ENCODE measurements at regions not wholly inside any gene's neighbourhood (a gene's known extent, or its start where the extent isn't known, plus 50 kb on each side); places are given as distances from the start of the nearest gene placed in this dataset.

DNA sequence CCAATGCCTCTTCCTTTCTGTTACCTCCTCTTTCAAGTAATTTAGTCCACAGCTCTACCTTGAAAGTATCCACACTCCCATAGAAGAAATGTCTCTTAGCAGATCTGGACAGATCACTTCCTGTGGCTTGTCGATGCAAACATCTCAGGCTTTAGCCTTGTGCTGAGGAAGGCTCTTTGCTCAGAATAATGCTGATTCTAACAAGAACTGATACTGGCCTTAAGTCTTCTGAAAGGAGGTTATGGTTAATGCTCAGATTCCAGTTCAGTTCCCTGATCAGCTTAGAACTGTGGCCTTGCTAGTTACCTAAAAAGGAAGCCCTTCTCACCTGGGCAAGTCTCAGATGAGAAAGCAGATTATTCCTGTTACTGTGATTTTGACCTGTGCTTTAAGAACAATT lies 230.1 kb upstream of the FAT4 start:
- intact Hi-C loops (cut with micrococcal nuclease; ENCODE audit: unreplicated experiment) = no loop called here
- TF ChIP-seq EZH2 (IDR thresholded peaks at IDR 0.05; ENCODE audit: borderline replicate concordance, low read depth, low read length, poor library complexity, severe bottlenecking) = no peak
- TF ChIP-seq, protein P1, sequence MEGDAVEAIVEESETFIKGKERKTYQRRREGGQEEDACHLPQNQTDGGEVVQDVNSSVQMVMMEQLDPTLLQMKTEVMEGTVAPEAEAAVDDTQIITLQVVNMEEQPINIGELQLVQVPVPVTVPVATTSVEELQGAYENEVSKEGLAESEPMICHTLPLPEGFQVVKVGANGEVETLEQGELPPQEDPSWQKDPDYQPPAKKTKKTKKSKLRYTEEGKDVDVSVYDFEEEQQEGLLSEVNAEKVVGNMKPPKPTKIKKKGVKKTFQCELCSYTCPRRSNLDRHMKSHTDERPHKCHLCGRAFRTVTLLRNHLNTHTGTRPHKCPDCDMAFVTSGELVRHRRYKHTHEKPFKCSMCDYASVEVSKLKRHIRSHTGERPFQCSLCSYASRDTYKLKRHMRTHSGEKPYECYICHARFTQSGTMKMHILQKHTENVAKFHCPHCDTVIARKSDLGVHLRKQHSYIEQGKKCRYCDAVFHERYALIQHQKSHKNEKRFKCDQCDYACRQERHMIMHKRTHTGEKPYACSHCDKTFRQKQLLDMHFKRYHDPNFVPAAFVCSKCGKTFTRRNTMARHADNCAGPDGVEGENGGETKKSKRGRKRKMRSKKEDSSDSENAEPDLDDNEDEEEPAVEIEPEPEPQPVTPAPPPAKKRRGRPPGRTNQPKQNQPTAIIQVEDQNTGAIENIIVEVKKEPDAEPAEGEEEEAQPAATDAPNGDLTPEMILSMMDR (conservative IDR thresholded peaks at IDR 0.05; ENCODE audit: low read depth, low read length) = no peak

DNA sequence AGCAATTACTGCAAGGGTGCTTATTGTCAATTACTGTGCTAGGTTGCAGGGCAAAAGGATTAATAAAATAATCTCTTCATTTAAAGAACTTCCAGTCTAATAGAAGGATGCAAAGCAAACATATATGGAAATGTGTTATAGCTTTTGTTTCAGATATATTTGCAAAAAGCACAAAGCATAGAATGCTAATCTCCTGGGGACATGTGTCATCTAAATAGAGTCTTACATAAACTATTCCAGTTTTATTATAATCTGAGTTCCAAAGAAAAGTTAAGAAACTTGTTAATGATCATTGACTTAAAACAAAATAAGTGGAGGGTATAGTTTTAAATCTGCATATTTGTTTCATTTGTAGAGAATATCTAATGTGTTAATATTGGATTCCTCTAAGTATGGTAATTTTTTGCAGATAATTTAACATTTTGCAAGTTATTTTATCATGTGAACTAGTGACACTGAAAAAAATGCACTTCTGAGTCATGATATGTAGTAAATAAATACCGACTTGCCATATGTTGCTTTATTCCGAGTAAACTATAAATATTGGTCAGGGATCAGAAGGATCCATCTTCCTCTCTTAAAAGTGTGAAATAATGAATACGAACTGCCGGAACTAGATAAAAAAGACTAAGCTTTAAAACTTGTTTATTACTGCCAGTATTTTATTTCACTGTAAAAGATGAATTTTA lies 231.9 kb upstream of the FAT4 start:
- Histone ChIP-seq H3K36me3 (ENCODE audit: insufficient read depth, low read length, poor library complexity, severe bottlenecking) (no peaks in the 10 kb centered on the region), H3K4me3 (ENCODE audit: low read depth, low read length, poor library complexity, severe bottlenecking) (no peak overlapping the region), H3K27me3 (replicated peaks; ENCODE audit: insufficient read depth, low read depth, low read length, poor library complexity) (no peaks in the 10 kb centered on the region), H3K9me3 (ENCODE audit: low read depth, low read length, poor library complexity, severe bottlenecking) (no peaks in the 10 kb centered on the region), H3K27ac (ENCODE audit: low read depth, low read length, poor library complexity, severe bottlenecking) (no peak overlapping the region), H3K4me1 (ENCODE audit: insufficient read depth, low read length, poor library complexity, severe bottlenecking) (peaks cover 8% of the 10 kb centered on the region)
- TF ChIP-seq, protein P1 (conservative IDR thresholded peaks at IDR 0.05; ENCODE audit: low read depth, low read length) = no peak
- no peak for TF ChIP-seq EZH2 (IDR thresholded peaks at IDR 0.05; ENCODE audit: borderline replicate concordance, low read depth, low read length, poor library complexity, severe bottlenecking)
- ChIA-PET POLR2A (ENCODE audit: low non-redundant PET) (no interaction called here), CTCF (no interaction called here)
- no peak for DNase-seq (ENCODE audit: low spot score)
- BruUV-seq (replicated peaks) = no TSS peak
- intact Hi-C loops (cut with micrococcal nuclease; ENCODE audit: unreplicated experiment) = no loop called here

More for the DNA sequence above, 230.1 kb upstream of the FAT4 start:
- peaks cover 8% of the 10 kb centered on the region for H3K4me1 ChIP-seq (ENCODE audit: insufficient read depth, low read length, poor library complexity, severe bottlenecking)
- H3K36me3 ChIP-seq (ENCODE audit: insufficient read depth, low read length, poor library complexity, severe bottlenecking) = no peaks in the 10 kb centered on the region
- no peaks in the 10 kb centered on the region for H3K9me3 ChIP-seq (ENCODE audit: low read depth, low read length, poor library complexity, severe bottlenecking)
- POLR2A ChIA-PET (ENCODE audit: low non-redundant PET) = no interaction called here
- no peak overlapping the region for H3K4me3 ChIP-seq (ENCODE audit: low read depth, low read length, poor library complexity, severe bottlenecking)
- CTCF ChIA-PET = no interaction called here
- H3K27ac ChIP-seq (ENCODE audit: low read depth, low read length, poor library complexity, severe bottlenecking) = no peak overlapping the region
- BruUV-seq (replicated peaks) = no TSS peak
- H3K27me3 ChIP-seq (replicated peaks; ENCODE audit: insufficient read depth, low read depth, low read length, poor library complexity) = no peaks in the 10 kb centered on the region
- no peak for DNase-seq (ENCODE audit: low spot score)

DNA sequence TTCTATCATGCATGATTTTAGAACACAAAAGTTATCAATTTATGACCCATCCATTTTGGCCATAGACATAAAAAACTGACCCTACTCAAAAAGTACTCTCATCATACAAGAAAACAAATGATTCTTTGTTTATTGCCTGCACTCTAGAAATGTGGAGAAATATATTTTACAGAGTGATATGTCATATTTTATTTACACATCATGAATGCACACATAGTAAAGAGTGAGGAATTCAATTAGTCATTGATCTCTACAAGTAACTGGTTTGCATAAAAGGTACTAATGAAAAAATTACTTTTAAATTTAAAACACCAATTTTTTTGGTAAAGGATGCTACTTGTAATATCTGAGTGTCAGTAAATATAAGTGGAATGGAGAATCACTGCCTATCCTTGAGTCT lies 242.5 kb upstream of the FAT4 start:
- Histone ChIP-seq H3K4me3 (ENCODE audit: low read depth, low read length, poor library complexity, severe bottlenecking) (no peak overlapping the region), H3K27ac (ENCODE audit: low read depth, low read length, poor library complexity, severe bottlenecking) (no peak overlapping the region), H3K27me3 (replicated peaks; ENCODE audit: insufficient read depth, low read depth, low read length, poor library complexity) (no peaks in the 10 kb centered on the region), H3K36me3 (ENCODE audit: insufficient read depth, low read length, poor library complexity, severe bottlenecking) (no peaks in the 10 kb centered on the region), H3K9me3 (ENCODE audit: low read depth, low read length, poor library complexity, severe bottlenecking) (no peaks in the 10 kb centered on the region), H3K4me1 (ENCODE audit: insufficient read depth, low read length, poor library complexity, severe bottlenecking) (no peaks in the 10 kb centered on the region)
- no TSS peak for BruUV-seq (replicated peaks)
- DNase-seq (ENCODE audit: low spot score) = no peak
- ChIA-PET CTCF (no interaction called here), POLR2A (ENCODE audit: low non-redundant PET) (no interaction called here)
- TF ChIP-seq, protein P1 (conservative IDR thresholded peaks at IDR 0.05; ENCODE audit: low read depth, low read length) = no peak
- TF ChIP-seq EZH2 (IDR thresholded peaks at IDR 0.05; ENCODE audit: borderline replicate concordance, low read depth, low read length, poor library complexity, severe bottlenecking) = no peak
- intact Hi-C loops (cut with micrococcal nuclease; ENCODE audit: unreplicated experiment) = no loop called here

Measured in A673 (cell line).